ENCODE measurements at regions not wholly inside any gene's neighbourhood (a gene's known extent, or its start where the extent isn't known, plus 50 kb on each side); places are given as distances from the start of the nearest gene placed in this dataset.

- Mint-ChIP-seq H3K36me3 (no peaks in the 10 kb centered on the region), H3K4me1 (ENCODE audit: unreplicated experiment) (peaks cover 3% of the 10 kb centered on the region), H3K4me3 (no peak overlapping the region), H3K9me3 (peaks cover 11% of the 10 kb centered on the region), H3K27ac (no peak overlapping the region), H3K27me3 (no peaks in the 10 kb centered on the region)
- DNase-seq (ENCODE audit: extremely low spot score, unreplicated experiment), result no peak
- TF ChIP-seq, protein P1, sequence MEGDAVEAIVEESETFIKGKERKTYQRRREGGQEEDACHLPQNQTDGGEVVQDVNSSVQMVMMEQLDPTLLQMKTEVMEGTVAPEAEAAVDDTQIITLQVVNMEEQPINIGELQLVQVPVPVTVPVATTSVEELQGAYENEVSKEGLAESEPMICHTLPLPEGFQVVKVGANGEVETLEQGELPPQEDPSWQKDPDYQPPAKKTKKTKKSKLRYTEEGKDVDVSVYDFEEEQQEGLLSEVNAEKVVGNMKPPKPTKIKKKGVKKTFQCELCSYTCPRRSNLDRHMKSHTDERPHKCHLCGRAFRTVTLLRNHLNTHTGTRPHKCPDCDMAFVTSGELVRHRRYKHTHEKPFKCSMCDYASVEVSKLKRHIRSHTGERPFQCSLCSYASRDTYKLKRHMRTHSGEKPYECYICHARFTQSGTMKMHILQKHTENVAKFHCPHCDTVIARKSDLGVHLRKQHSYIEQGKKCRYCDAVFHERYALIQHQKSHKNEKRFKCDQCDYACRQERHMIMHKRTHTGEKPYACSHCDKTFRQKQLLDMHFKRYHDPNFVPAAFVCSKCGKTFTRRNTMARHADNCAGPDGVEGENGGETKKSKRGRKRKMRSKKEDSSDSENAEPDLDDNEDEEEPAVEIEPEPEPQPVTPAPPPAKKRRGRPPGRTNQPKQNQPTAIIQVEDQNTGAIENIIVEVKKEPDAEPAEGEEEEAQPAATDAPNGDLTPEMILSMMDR (conservative IDR thresholded peaks at IDR 0.05), result no peak
Observed at GRCh38 chr21:41578716-41579115, 70.8 kb upstream of the TMPRSS2 start.

GRCh38 chr21:41578083-41578482, 70.1 kb upstream of the TMPRSS2 start:
- no peaks in the 10 kb centered on the region for H3K36me3 Mint-ChIP-seq
- H3K4me3 Mint-ChIP-seq, result no peak overlapping the region
- H3K9me3 Mint-ChIP-seq, result peaks cover 11% of the 10 kb centered on the region
- no peak for DNase-seq (ENCODE audit: extremely low spot score, unreplicated experiment)
- no peaks in the 10 kb centered on the region for H3K27me3 Mint-ChIP-seq
- H3K4me1 Mint-ChIP-seq (ENCODE audit: unreplicated experiment), result no peaks in the 10 kb centered on the region
- no peak overlapping the region for H3K27ac Mint-ChIP-seq
- TF ChIP-seq, protein P1 (conservative IDR thresholded peaks at IDR 0.05), result no peak

- H3K9me3 Mint-ChIP-seq, result peaks cover 17% of the 10 kb centered on the region
- no peaks in the 10 kb centered on the region for H3K4me1 Mint-ChIP-seq (ENCODE audit: unreplicated experiment)
- no peaks in the 10 kb centered on the region for H3K27me3 Mint-ChIP-seq
- H3K4me3 Mint-ChIP-seq, result no peak overlapping the region
- TF ChIP-seq, protein P1 (conservative IDR thresholded peaks at IDR 0.05), result no peak
- H3K36me3 Mint-ChIP-seq, result no peaks in the 10 kb centered on the region
- DNase-seq (ENCODE audit: extremely low spot score, unreplicated experiment), result no peak
- no peak overlapping the region for H3K27ac Mint-ChIP-seq
Observed at GRCh38 chr21:41576013-41576615, 68.2 kb upstream of the TMPRSS2 start.

DNA sequence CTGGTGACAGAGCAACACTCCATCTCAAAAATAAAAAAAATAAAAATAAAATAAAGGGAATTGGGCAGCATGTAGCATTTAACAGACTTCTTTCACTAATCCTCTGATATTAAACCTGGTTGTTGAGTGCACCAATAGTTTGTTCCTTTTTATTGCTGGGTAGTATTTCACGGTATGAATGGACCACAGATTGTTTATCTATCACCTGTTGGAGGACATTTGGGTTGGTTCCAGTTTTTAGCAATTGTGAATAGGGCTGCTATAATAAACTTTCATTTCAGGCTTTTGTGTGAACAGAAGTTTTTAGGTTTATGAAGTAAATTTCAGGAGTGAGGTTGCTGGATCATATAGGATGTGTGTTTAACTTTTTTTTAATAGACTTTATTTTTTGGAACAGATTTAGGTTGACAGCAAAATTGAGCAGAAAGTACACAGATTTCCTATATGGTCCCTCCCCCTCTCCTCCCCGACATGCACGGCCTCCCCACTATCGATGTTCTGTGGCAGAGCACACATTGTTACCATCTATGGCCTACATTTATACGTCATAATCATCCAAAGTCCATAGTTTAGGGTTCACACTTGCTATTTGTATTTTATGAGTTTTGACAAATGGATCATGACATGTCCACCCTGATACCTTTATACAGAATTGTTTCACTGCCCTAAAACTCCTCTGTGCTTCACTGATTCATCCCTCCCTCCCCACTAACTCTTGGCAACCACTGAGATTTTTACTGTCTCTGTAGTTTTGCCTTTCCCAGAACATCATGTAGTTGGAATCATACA, 66.1 kb upstream of the TMPRSS2 start:
- no peak for DNase-seq (ENCODE audit: extremely low spot score, unreplicated experiment)
- H3K4me3 Mint-ChIP-seq, result no peak overlapping the region
- H3K27me3 Mint-ChIP-seq, result no peaks in the 10 kb centered on the region
- no peaks in the 10 kb centered on the region for H3K36me3 Mint-ChIP-seq
- TF ChIP-seq, protein P1 (conservative IDR thresholded peaks at IDR 0.05), result no peak
- no peak overlapping the region for H3K27ac Mint-ChIP-seq
- peaks cover 17% of the 10 kb centered on the region for H3K9me3 Mint-ChIP-seq
- no peaks in the 10 kb centered on the region for H3K4me1 Mint-ChIP-seq (ENCODE audit: unreplicated experiment)

DNA sequence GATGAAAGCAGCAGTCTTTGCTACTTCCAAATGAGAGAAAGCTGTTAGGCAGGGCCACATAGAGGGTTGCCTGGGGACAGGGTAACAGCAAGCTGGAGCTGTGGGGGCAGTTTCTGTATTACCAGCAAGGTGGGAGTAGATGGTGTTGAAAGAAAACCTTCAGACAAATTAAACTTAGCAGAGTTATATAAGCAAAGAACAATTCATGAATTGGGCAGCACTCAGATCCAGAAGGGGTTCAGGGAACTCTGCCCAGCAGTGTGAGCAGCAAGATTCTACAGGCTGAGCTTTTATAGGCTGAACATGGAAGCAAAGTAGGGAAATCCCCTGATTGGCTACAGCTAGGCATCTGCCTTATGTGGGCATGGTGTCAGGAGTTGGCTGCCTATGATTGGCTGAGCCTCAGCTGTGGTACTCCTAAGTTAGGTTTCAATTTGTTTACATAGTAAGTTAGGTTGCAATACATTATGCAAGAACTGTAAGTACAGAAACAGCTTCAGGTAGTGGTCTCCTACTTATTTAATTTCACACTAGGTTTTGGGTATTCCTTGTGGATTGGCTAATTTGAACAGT, 64.1 kb upstream of the TMPRSS2 start:
- Mint-ChIP-seq H3K27me3 (no peaks in the 10 kb centered on the region), H3K36me3 (no peaks in the 10 kb centered on the region), H3K9me3 (peaks cover 11% of the 10 kb centered on the region), H3K27ac (no peak overlapping the region), H3K4me1 (ENCODE audit: unreplicated experiment) (no peaks in the 10 kb centered on the region), H3K4me3 (no peak overlapping the region)
- DNase-seq (ENCODE audit: extremely low spot score, unreplicated experiment), result no peak
- TF ChIP-seq, protein P1 (conservative IDR thresholded peaks at IDR 0.05), result no peak
